Upper lobe of left lung (tissue), 4 donors: ENCODE measurements at regions not wholly inside any gene's neighbourhood (a gene's known extent, or its start where the extent isn't known, plus 50 kb on each side); places are given as distances from the start of the nearest gene placed in this dataset.

ENCODE experiments used
- CTCF ChIP-seq, 6 experiments: fragments of 450-650 bp in 4 of 6; fragments of 200-600 bp in 2 of 6; sonication (generic) in 2 of 6; IDR thresholded peaks; one replicate each; pipeline ENCODE4 v1.5.1; 2016 to 2019; ENCODE audit warnings: antibody characterized with exemption in 6 of 6
- EP300 ChIP-seq, 4 donors: sonication (generic); formaldehyde crosslinking; IDR thresholded peaks; one replicate each; pipeline ENCODE4 v1.5.1; 2017; ENCODE audit warnings: antibody characterized with exemption in 4 of 4, control low read depth in 2 of 4
- POLR2A ChIP-seq, 4 donors: fragments of 450-650 bp; IDR thresholded peaks; one replicate each; pipeline ENCODE4 v1.5.1; 2016 to 2017; ENCODE audit warnings: antibody characterized with exemption in 4 of 4, mild to moderate bottlenecking in 2 of 4

GRCh38 chr6:135703621-135704020 lies 147.9 kb upstream of the PDE7B start:
- TF ChIP-seq CTCF (IDR thresholded peaks at IDR 0.05): no peak
- no peak for TF ChIP-seq EP300 (IDR thresholded peaks at IDR 0.05)
- TF ChIP-seq POLR2A (IDR thresholded peaks at IDR 0.05): no peak
